HG02840 (cell line): ENCODE measurements at regions not wholly inside any gene's neighbourhood (a gene's known extent, or its start where the extent isn't known, plus 50 kb on each side); places are given as distances from the start of the nearest gene placed in this dataset.
"Not testable (repeated sequence)": the region's sequence is repeated elsewhere in the genome, so short reads cannot be mapped to it uniquely, and the experiment has no call there.

Experiments
- ATAC-seq: cut with Tn5 transposase; IDR thresholded peaks from one replicate; pipeline ENCODE4 v1.9.1; 2021; ENCODE audit warnings: mild to moderate bottlenecking, moderate library complexity, moderate number of reproducible peaks; ENCODE audit not compliant: unreplicated experiment, low FRiP score

- ATAC-seq, result no peak
Observed at GRCh38 chr7:142698429-142698828, 50.8 kb upstream of the PRSS1 start.

GRCh38 chr7:142697270-142697669, 52.0 kb upstream of the PRSS1 start:
- no peak for ATAC-seq

- no peak for ATAC-seq
Observed at GRCh38 chr7:142696456-142697179, 52.7 kb upstream of the PRSS1 start.

- no peak for ATAC-seq
Observed at GRCh38 chr7:142693911-142694310, 55.4 kb upstream of the PRSS1 start.

GRCh38 chr7:142690554-142691182, 58.6 kb upstream of the PRSS1 start:
- no peak for ATAC-seq

- ATAC-seq, result no peak
Observed at GRCh38 chr7:142689439-142690120, 59.7 kb upstream of the PRSS1 start.

GRCh38 chr7:142685877-142686508, 63.3 kb upstream of the PRSS1 start:
- ATAC-seq, result no peak

GRCh38 chr7:142681314-142682092, 67.8 kb upstream of the PRSS1 start:
- ATAC-seq, result no peak

- ATAC-seq, result no peak
Observed at GRCh38 chr7:142671506-142671905, 77.8 kb upstream of the PRSS1 start.

- ATAC-seq, result no peak
Observed at GRCh38 chr7:142670511-142670910, 78.8 kb upstream of the PRSS1 start.

- ATAC-seq, result no peak
Observed at GRCh38 chr7:142669074-142669654, 80.1 kb upstream of the PRSS1 start.

GRCh38 chr7:142668495-142668894, 80.8 kb upstream of the PRSS1 start:
- ATAC-seq, result no peak

- no peak for ATAC-seq
Observed at GRCh38 chr7:142657376-142657775, 91.9 kb upstream of the PRSS1 start.

GRCh38 chr7:142654398-142654797, 94.9 kb upstream of the PRSS1 start:
- no peak for ATAC-seq

- ATAC-seq, result no peak
Observed at GRCh38 chr7:142647749-142648148, 101.5 kb upstream of the PRSS1 start.

GRCh38 chr7:142646386-142647140, 102.7 kb upstream of the PRSS1 start:
- no peak for ATAC-seq

GRCh38 chr7:142645777-142646176, 103.5 kb upstream of the PRSS1 start:
- ATAC-seq, result no peak

- ATAC-seq, result no peak
Observed at GRCh38 chr7:142642316-142642715, 107.0 kb upstream of the PRSS1 start.

GRCh38 chr7:142641252-142641651, 108.0 kb upstream of the PRSS1 start:
- not testable (repeated sequence) for ATAC-seq
